IMR-90 (cell line): ENCODE measurements at regions not wholly inside any gene's neighbourhood (a gene's known extent, or its start where the extent isn't known, plus 50 kb on each side); places are given as distances from the start of the nearest gene placed in this dataset.

ENCODE experiments used
- ATAC-seq: fragments of 200-7000 bp; cut with Tn5 transposase; 2 replicates; pipeline ENCODE4 v1.9.1; 2020; ENCODE audit warnings: low read depth, mild to moderate bottlenecking, moderate library complexity
- BruUV-seq: library from RNA; stranded (reverse); fragments of 400-500 nt; replicated peaks from 2 replicates; lab custom pipeline; 2021; lab: Mats Ljungman, UMichigan
- CTCF ChIA-PET: fragments of 300-600 bp; formaldehyde crosslinking; extraction: SDS; loops from one replicate; lab custom pipeline; 2021; ENCODE audit warnings: antibody characterized with exemption; lab: Yijun Ruan, JAX
- POLR2A ChIA-PET: fragments of 300-600 bp; sonication (Branson Sonifier 250); formaldehyde crosslinking; loops from one replicate; lab custom pipeline; 2022; ENCODE audit warnings: antibody characterized with exemption; ENCODE audit not compliant: unreplicated experiment; lab: Charles Lee
- DNase-seq: peaks from one replicate; pipeline ENCODE4 v3.0.0; 2013
- H2AFZ ChIP-seq: replicated peaks from 2 replicates; pipeline ENCODE3; 2013; ENCODE audit warnings: low read length, mild to moderate bottlenecking; ENCODE audit not compliant: poor library complexity
- H2AK5ac ChIP-seq: 2 replicates; pipeline ENCODE4 v1.6.1; 2013; ENCODE audit warnings: low read depth, low read length, inconsistent platforms
- H2AK9ac ChIP-seq: replicated peaks from 2 replicates; pipeline ENCODE3; 2013; ENCODE audit warnings: mild to moderate bottlenecking, low read depth, low read length, moderate library complexity; ENCODE audit not compliant: poor library complexity
- H2BK120ac ChIP-seq: 2 replicates; pipeline ENCODE4 v1.6.1; 2013; ENCODE audit warnings: low read depth, low read length, inconsistent platforms
- H2BK15ac ChIP-seq: 3 replicates; pipeline ENCODE4 v1.6.1; 2013; ENCODE audit warnings: low read depth, low read length, inconsistent platforms
- H2BK20ac ChIP-seq: 2 replicates; pipeline ENCODE4 v1.6.1; 2013; ENCODE audit warnings: low read depth, mild to moderate bottlenecking, inconsistent platforms, low read length, moderate library complexity
- H2BK5ac ChIP-seq: 2 replicates; pipeline ENCODE4 v1.6.1; 2013; ENCODE audit warnings: mild to moderate bottlenecking, low read depth, low read length, inconsistent platforms; ENCODE audit not compliant: poor library complexity, severe bottlenecking
- H3K14ac ChIP-seq: replicated peaks from 2 replicates; pipeline ENCODE4 v1.6.1; 2013; ENCODE audit warnings: low read depth, low read length, inconsistent platforms
- H3K18ac ChIP-seq: 2 replicates; pipeline ENCODE4 v1.6.1; 2013; ENCODE audit warnings: low read depth, low read length, control low read depth
- H3K23ac ChIP-seq: 2 replicates; pipeline ENCODE4 v1.6.1; 2013; ENCODE audit warnings: low read depth, low read length, inconsistent platforms
- H3K27ac ChIP-seq: 2 replicates; pipeline ENCODE4 v1.5.1; 2013; ENCODE audit warnings: mild to moderate bottlenecking, control low read depth, low read length; ENCODE audit not compliant: insufficient read depth
- H3K27me3 ChIP-seq: 2 replicates; pipeline ENCODE4 v1.6.1; 2013; ENCODE audit warnings: low read length; ENCODE audit not compliant: control insufficient read depth, insufficient read depth
- H3K36me3 ChIP-seq: 2 replicates; pipeline ENCODE4 v1.6.1; 2013; ENCODE audit warnings: low read length, mixed read lengths; ENCODE audit not compliant: control insufficient read depth, insufficient read depth
- H3K4ac ChIP-seq: 2 replicates; pipeline ENCODE4 v1.6.1; 2013; ENCODE audit warnings: low read depth, low read length, inconsistent platforms
- H3K4me1 ChIP-seq: 2 replicates; pipeline ENCODE4 v1.6.1; 2013; ENCODE audit warnings: low read length, mixed read lengths; ENCODE audit not compliant: control insufficient read depth, insufficient read depth
- H3K4me2 ChIP-seq: 2 replicates; pipeline ENCODE4 v1.6.1; 2013; ENCODE audit warnings: low read depth, mild to moderate bottlenecking, control low read depth, low read length, moderate library complexity
- H3K4me3 ChIP-seq: 2 replicates; pipeline ENCODE4 v1.5.1; 2013; ENCODE audit warnings: low read depth, mild to moderate bottlenecking, control low read depth, low read length, moderate library complexity; ENCODE audit not compliant: insufficient read depth
- H3K56ac ChIP-seq: 2 replicates; pipeline ENCODE4 v1.6.1; 2013; ENCODE audit warnings: low read length, inconsistent platforms; ENCODE audit not compliant: insufficient read depth; ENCODE audit errors: extremely low read depth
- H3K79me1 ChIP-seq, 2 experiments: 2 replicates each; pipeline ENCODE4 v1.6.1; 2013; ENCODE audit warnings: low read length in 2 of 2, inconsistent platforms in 1 of 2, low read depth in 1 of 2
- H3K9ac ChIP-seq: 2 replicates; pipeline ENCODE4 v1.6.1; 2013; ENCODE audit warnings: low read depth, low read length, control low read depth
- H3K9me1 ChIP-seq: 2 replicates; pipeline ENCODE4 v1.6.1; 2013; ENCODE audit warnings: low read length, inconsistent platforms; ENCODE audit not compliant: insufficient read depth
- H3K9me3 ChIP-seq: 2 replicates; pipeline ENCODE4 v1.6.1; 2013; ENCODE audit warnings: low read length; ENCODE audit not compliant: control insufficient read depth, insufficient read depth
- H4K20me1 ChIP-seq: 2 replicates; pipeline ENCODE4 v1.6.1; 2013; ENCODE audit warnings: low read length, inconsistent platforms; ENCODE audit not compliant: insufficient read depth
- H4K5ac ChIP-seq: 2 replicates; pipeline ENCODE4 v1.6.1; 2013; ENCODE audit warnings: mild to moderate bottlenecking, low read depth, low read length, control low read depth
- H4K8ac ChIP-seq, 2 experiments: 2 replicates each; pipeline ENCODE4 v1.6.1; 2013; ENCODE audit warnings: low read depth in 2 of 2, low read length in 2 of 2, control low read depth in 1 of 2, inconsistent platforms in 1 of 2
- H4K91ac ChIP-seq: 2 replicates; pipeline ENCODE4 v1.6.1; 2013; ENCODE audit warnings: low read depth, low read length, inconsistent platforms; ENCODE audit not compliant: insufficient read depth
- BHLHE40 ChIP-seq: fragments of 150-350 bp; IDR thresholded peaks from 2 replicates; pipeline ENCODE4 v1.6.1; 2016; ENCODE audit warnings: mild to moderate bottlenecking, low read depth, low read length
- CEBPB ChIP-seq: IDR thresholded peaks from 2 replicates; pipeline ENCODE4 v1.6.1; 2012; ENCODE audit warnings: low read depth, low read length, improper control_type of control experiment
- CHD1 ChIP-seq: IDR thresholded peaks from 2 replicates; pipeline ENCODE4 v1.6.1; 2012; ENCODE audit warnings: low read depth, low read length, improper control_type of control experiment
- CTCF ChIP-seq: conservative IDR thresholded peaks from 2 replicates; pipeline ENCODE4 v1.5.1; 2012; ENCODE audit warnings: mild to moderate bottlenecking, low read depth, low read length, improper control_type of control experiment
- ELK1 ChIP-seq: fragments of 150-350 bp; IDR thresholded peaks from 2 replicates; pipeline ENCODE4 v1.6.1; 2016; ENCODE audit warnings: low read depth, mild to moderate bottlenecking, low read length, moderate library complexity, borderline replicate concordance
- FOS ChIP-seq: fragments of 150-350 bp; IDR thresholded peaks from 2 replicates; pipeline ENCODE4 v1.6.1; 2016; ENCODE audit warnings: low read depth, low read length
- MAFK ChIP-seq: IDR thresholded peaks from 2 replicates; pipeline ENCODE4 v1.6.1; 2012; ENCODE audit warnings: low read depth, low read length, improper control_type of control experiment
- MAZ ChIP-seq: IDR thresholded peaks from 2 replicates; pipeline ENCODE4 v1.6.1; 2012; ENCODE audit warnings: low read depth, mild to moderate bottlenecking, low read length, improper control_type of control experiment, moderate library complexity, borderline replicate concordance
- MXI1 ChIP-seq: IDR thresholded peaks from 2 replicates; pipeline ENCODE4 v1.6.1; 2012; ENCODE audit warnings: low read depth, mild to moderate bottlenecking, low read length, moderate library complexity, borderline replicate concordance
- NFE2L2 ChIP-seq: fragments of 150-350 bp; IDR thresholded peaks from 2 replicates; pipeline ENCODE4 v1.6.1; 2016; ENCODE audit warnings: low read depth, mild to moderate bottlenecking, low read length
- POLR2A ChIP-seq: IDR thresholded peaks from 2 replicates; pipeline ENCODE4 v1.6.1; 2012; ENCODE audit warnings: mild to moderate bottlenecking, low read depth, low read length
- RAD21 ChIP-seq: IDR thresholded peaks from 2 replicates; pipeline ENCODE4 v1.6.1; 2012; ENCODE audit warnings: low read length, improper control_type of control experiment
- RCOR1 ChIP-seq: IDR thresholded peaks from 2 replicates; pipeline ENCODE4 v1.6.1; 2012; ENCODE audit warnings: mild to moderate bottlenecking, low read length, improper control_type of control experiment; ENCODE audit not compliant: insufficient replicate concordance
- RFX5 ChIP-seq: IDR thresholded peaks from 2 replicates; pipeline ENCODE4 v1.8.0; 2012; ENCODE audit warnings: low read depth, mild to moderate bottlenecking, low read length, moderate library complexity
- SMC3 ChIP-seq: fragments of 150-350 bp; IDR thresholded peaks from 2 replicates; pipeline ENCODE4 v1.6.1; 2016; ENCODE audit warnings: low read depth, mild to moderate bottlenecking, antibody characterized with exemption, low read length, moderate library complexity
- USF2 ChIP-seq: fragments of 150-350 bp; IDR thresholded peaks from 2 replicates; pipeline ENCODE4 v1.6.1; 2017; ENCODE audit warnings: mild to moderate bottlenecking, antibody characterized with exemption, low read length, low read depth
- WGBS, 2 experiments: methylation state at CpG; one replicate each; pipeline versions ENCODE4 v1.1.5 to v1.1.7; 2013; ENCODE audit warnings: missing lambda C conversion rate in 2 of 2; ENCODE audit not compliant: insufficient read length in 1 of 2; ENCODE audit errors: extremely low coverage in 2 of 2; 5-methylcytosine and 5-hydroxymethylcytosine counted together
- dilution Hi-C: fragments of 300-500 bp; cut with HindIII; formaldehyde crosslinking; loops from one replicate; pipeline ENCODE4 v1.14.3; 2018; ENCODE audit warnings: low sequenced_read_pairs; ENCODE audit not compliant: unreplicated experiment
- in situ Hi-C: fragments of 300-500 bp; cut with MboI; formaldehyde crosslinking; loops from 3 replicates; pipeline ENCODE4 v1.14.3; 2019; ENCODE audit warnings: low sequenced_read_pairs, inconsistent platforms, mixed read lengths
- intact Hi-C: fragments of 100-400 bp; cut with micrococcal nuclease; formaldehyde crosslinking; loops from 2 replicates; pipeline ENCODE4 v1.10.0; 2022

GRCh38 chr20:40938020-40938419, 90.6 kb upstream of the TOP1 start:
- no peak overlapping the region for H4K91ac ChIP-seq
- H3K9me1 ChIP-seq, result peaks cover 3% of the 10 kb centered on the region; the same call in 1 of the 2 replicates
- CTCF ChIA-PET, result interaction anchor here (1.0 kb wide), 1 partner anchor 9 kb away, joined by 3 read pairs; no protein-coding TSS in a partner anchor
- no peak overlapping the region for H4K8ac ChIP-seq
- H3K4me2 ChIP-seq, result no peak overlapping the region
- intact Hi-C loops, result no loop called here
- no TSS peak for BruUV-seq
- H3K18ac ChIP-seq, result no peak overlapping the region
- H3K56ac ChIP-seq, result no peak overlapping the region
- H2AK5ac ChIP-seq, result no peak overlapping the region
- H3K9ac ChIP-seq, result no peak overlapping the region
- no peaks in the 10 kb centered on the region for H3K27me3 ChIP-seq
- no peak overlapping the region for H2AK9ac ChIP-seq
- H2BK120ac ChIP-seq, result no peak overlapping the region
- no peak overlapping the region for H3K4ac ChIP-seq
- H4K5ac ChIP-seq, result no peak overlapping the region
- no peak overlapping the region for H2BK5ac ChIP-seq
- H2AFZ ChIP-seq, result no peak overlapping the region
- H3K36me3 ChIP-seq, result no peaks in the 10 kb centered on the region
- H3K4me1 ChIP-seq, result peaks cover under 1% of the 10 kb centered on the region; the same call in 1 of the 2 replicates
- no peak for TF ChIP-seq CHD1
- no peak for TF ChIP-seq NFE2L2
- no peak for TF ChIP-seq RFX5
- no peak for TF ChIP-seq SMC3
- TF ChIP-seq RAD21, result no peak
- no peak for TF ChIP-seq MXI1
- no peak for TF ChIP-seq CEBPB
- no peak for TF ChIP-seq POLR2A
- TF ChIP-seq ELK1, result no peak
- no peak for TF ChIP-seq FOS
- no peak for TF ChIP-seq BHLHE40
- no peak for TF ChIP-seq RCOR1
- no peak for TF ChIP-seq CTCF
- no peak for TF ChIP-seq USF2
- no peak for TF ChIP-seq MAFK
- TF ChIP-seq MAZ, result no peak
- no peak overlapping the region for H3K23ac ChIP-seq
- no peaks in the 10 kb centered on the region; the same call in 1 of the 2 replicates for H4K20me1 ChIP-seq
- H3K4me3 ChIP-seq, result no peak overlapping the region
- DNase-seq (no peak), ATAC-seq (no peak)
- H3K27ac ChIP-seq, result no peak overlapping the region
- no peak overlapping the region for H2BK20ac ChIP-seq
- H3K79me1 ChIP-seq, result no peaks in the 10 kb centered on the region
- POLR2A ChIA-PET, result no interaction called here
- H3K14ac ChIP-seq, result no peak overlapping the region
- in situ Hi-C loops, result no loop called here
- dilution Hi-C loops, result no loop called here
- 69% methylated on average over 2 of the region's 4 CpGs; no CpG with 5 or more reads in 1 of the 2 experiments for WGBS, 2 experiments
- H3K9me3 ChIP-seq, result no peaks in the 10 kb centered on the region
- no peak overlapping the region for H2BK15ac ChIP-seq
